Neural progenitor cell (in vitro differentiated cells): ENCODE measurements at regions not wholly inside any gene's neighbourhood (a gene's known extent, or its start where the extent isn't known, plus 50 kb on each side); places are given as distances from the start of the nearest gene placed in this dataset.

Source experiments
- DNase-seq: peaks from one replicate; pipeline ENCODE4 v3.0.0-alpha.2; 2016; ENCODE audit warnings: low spot score
- H2AFZ ChIP-seq: fragments of 200-600 bp; sonication (generic); replicated peaks from 2 replicates; pipeline ENCODE4 v1.6.1; 2016; ENCODE audit warnings: antibody characterized with exemption
- H3F3A ChIP-seq: fragments of 200-600 bp; sonication (generic); 2 replicates; pipeline ENCODE4 v1.6.1; 2016; ENCODE audit warnings: antibody characterized with exemption, low read depth
- H3K27ac ChIP-seq: fragments of 200-600 bp; sonication (generic); 2 replicates; pipeline ENCODE4 v1.5.1; 2016; ENCODE audit warnings: mild to moderate bottlenecking
- H3K27me3 ChIP-seq: fragments of 200-600 bp; sonication (generic); 2 replicates; pipeline ENCODE4 v1.6.1; 2016; ENCODE audit warnings: mild to moderate bottlenecking, moderate library complexity
- H3K36me3 ChIP-seq: fragments of 200-600 bp; sonication (generic); 2 replicates; pipeline ENCODE4 v1.5.1; 2016
- H3K4me1 ChIP-seq: fragments of 200-600 bp; sonication (generic); 2 replicates; pipeline ENCODE4 v1.6.1; 2016; ENCODE audit warnings: mixed run types
- H3K4me2 ChIP-seq: fragments of 200-600 bp; sonication (generic); 2 replicates; pipeline ENCODE4 v1.6.1; 2016
- H3K4me3 ChIP-seq: fragments of 200-600 bp; sonication (generic); 2 replicates; pipeline ENCODE4 v1.5.1; 2016
- H3K79me2 ChIP-seq: fragments of 200-600 bp; sonication (generic); 2 replicates; pipeline ENCODE4 v1.6.1; 2016; ENCODE audit warnings: low read depth
- H3K9ac ChIP-seq: fragments of 200-600 bp; sonication (generic); 2 replicates; pipeline ENCODE4 v1.6.1; 2016
- H3K9me3 ChIP-seq: fragments of 200-600 bp; sonication (generic); 2 replicates; pipeline ENCODE4 v1.5.1; 2016; ENCODE audit warnings: low read depth
- H4K20me1 ChIP-seq: fragments of 200-600 bp; sonication (generic); 2 replicates; pipeline ENCODE4 v1.6.1; 2016; ENCODE audit warnings: low read depth
- H3K27ac Mint-ChIP-seq: 3 replicates; pipeline ENCODE4 v1.8.0; 2021; ENCODE audit warnings: mixed read lengths
- H3K27me3 Mint-ChIP-seq: 2 replicates; pipeline ENCODE4 v1.8.0; 2022; ENCODE audit warnings: low read depth, mild to moderate bottlenecking, inconsistent platforms, moderate library complexity, mixed read lengths; ENCODE audit not compliant: insufficient read depth
- H3K36me3 Mint-ChIP-seq: 3 replicates; pipeline ENCODE4 v1.8.0; 2021; ENCODE audit warnings: mixed read lengths
- H3K4me1 Mint-ChIP-seq: 3 replicates; pipeline ENCODE4 v1.8.0; 2021; ENCODE audit warnings: mixed read lengths
- H3K4me3 Mint-ChIP-seq: 3 replicates; pipeline ENCODE4 v1.8.0; 2021; ENCODE audit warnings: mild to moderate bottlenecking, moderate library complexity, mixed read lengths
- H3K9me3 Mint-ChIP-seq: 3 replicates; pipeline ENCODE4 v1.8.0; 2020; ENCODE audit warnings: mixed read lengths
- CTCF ChIP-seq: fragments of 200-600 bp; sonication (generic); IDR thresholded peaks from 2 replicates; pipeline ENCODE4 v1.5.1; 2017; ENCODE audit warnings: antibody characterized with exemption, mild to moderate bottlenecking
- EZH2 ChIP-seq: fragments of 200-600 bp; sonication (generic); IDR thresholded peaks from 2 replicates; pipeline ENCODE4 v1.6.1; 2017; ENCODE audit warnings: antibody characterized with exemption, mild to moderate bottlenecking, moderate library complexity
- EZH2phosphoT487 ChIP-seq: fragments of 200-600 bp; sonication (generic); IDR thresholded peaks from 2 replicates; pipeline ENCODE4 v1.6.1; 2017; ENCODE audit warnings: antibody characterized with exemption

DNA sequence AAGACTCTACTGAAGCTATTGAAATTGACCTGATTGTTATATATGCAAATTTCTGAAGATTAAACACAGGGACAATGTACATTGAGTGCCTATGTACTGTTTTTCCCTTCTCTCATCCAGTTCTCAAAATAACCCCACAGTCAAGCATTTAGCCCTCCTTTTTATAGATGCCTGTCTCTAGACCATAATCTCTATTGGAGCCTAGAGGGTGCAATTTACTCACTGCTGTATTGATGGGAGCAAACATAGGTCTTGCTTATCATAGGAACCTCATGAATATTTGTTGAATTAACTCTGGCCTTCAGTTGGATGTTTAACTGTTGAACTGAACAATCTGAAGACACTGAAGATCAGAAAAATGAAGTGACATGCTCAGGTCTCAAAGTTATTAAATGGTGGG is 183.0 kb downstream of the RFC3 start:
- Histone ChIP-seq H3K9me3 (no peaks in the 10 kb centered on the region), H4K20me1 (no peaks in the 10 kb centered on the region), H3K36me3 (no peaks in the 10 kb centered on the region), H3K27ac (no peak overlapping the region), H3K4me3 (no peak overlapping the region), H3K4me1 (no peaks in the 10 kb centered on the region), H2AFZ (no peak overlapping the region), H3K4me2 (no peak overlapping the region), H3K79me2 (no peaks in the 10 kb centered on the region), H3K9ac (no peak overlapping the region), H3K27me3 (no peaks in the 10 kb centered on the region), H3F3A (no peaks in the 10 kb centered on the region)
- no peaks in the 10 kb centered on the region for H3K9me3 Mint-ChIP-seq
- H3K4me3 Mint-ChIP-seq: no peak overlapping the region
- H3K4me1 Mint-ChIP-seq: peaks cover 9% of the 10 kb centered on the region
- peaks cover 2% of the 10 kb centered on the region for H3K27me3 Mint-ChIP-seq
- DNase-seq: no peak
- TF ChIP-seq EZH2phosphoT487: no peak
- TF ChIP-seq EZH2: no peak
- TF ChIP-seq CTCF: no peak
- H3K27ac Mint-ChIP-seq: no peak overlapping the region
- H3K36me3 Mint-ChIP-seq: no peaks in the 10 kb centered on the region

GRCh38 chr13:34001389-34001788 is 183.4 kb downstream of the RFC3 start:
- H3K4me3 ChIP-seq: no peak overlapping the region
- no peaks in the 10 kb centered on the region for H3K27me3 ChIP-seq
- H4K20me1 ChIP-seq: no peaks in the 10 kb centered on the region
- H2AFZ ChIP-seq: no peak overlapping the region
- Mint-ChIP-seq H3K9me3 (no peaks in the 10 kb centered on the region), H3K4me1 (peaks cover 9% of the 10 kb centered on the region), H3K4me3 (no peak overlapping the region), H3K27me3 (peaks cover 2% of the 10 kb centered on the region), H3K36me3 (no peaks in the 10 kb centered on the region), H3K27ac (no peak overlapping the region)
- no peaks in the 10 kb centered on the region for H3K9me3 ChIP-seq
- H3K4me1 ChIP-seq: no peaks in the 10 kb centered on the region
- H3K4me2 ChIP-seq: no peak overlapping the region
- H3K79me2 ChIP-seq: no peaks in the 10 kb centered on the region
- no peak overlapping the region for H3K27ac ChIP-seq
- TF ChIP-seq EZH2phosphoT487: no peak
- no peak for TF ChIP-seq EZH2
- TF ChIP-seq CTCF: no peak
- H3K36me3 ChIP-seq: no peaks in the 10 kb centered on the region
- DNase-seq: no peak
- H3K9ac ChIP-seq: no peak overlapping the region
- no peaks in the 10 kb centered on the region for H3F3A ChIP-seq

DNA sequence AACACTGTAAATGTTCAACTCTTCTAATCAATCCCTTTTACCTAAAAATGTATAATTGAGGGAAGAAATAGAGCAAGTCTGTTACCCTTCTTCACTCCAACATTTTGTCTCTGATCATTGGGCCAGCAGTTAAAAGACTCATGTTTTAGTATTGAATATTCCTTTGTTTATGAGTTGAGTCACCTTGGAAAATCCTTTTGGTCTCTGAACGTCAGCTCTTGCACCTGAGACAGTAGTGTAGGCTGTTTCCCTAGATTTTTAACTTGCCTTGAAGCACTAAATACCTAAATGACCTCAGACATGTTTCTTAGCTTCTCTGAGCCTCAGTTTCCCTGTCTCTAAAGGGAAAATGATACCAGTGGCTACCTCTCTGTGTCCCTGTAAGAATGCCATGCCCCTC is 184.2 kb downstream of the RFC3 start:
- H3K36me3 Mint-ChIP-seq: no peaks in the 10 kb centered on the region
- no peaks in the 10 kb centered on the region for H3K9me3 Mint-ChIP-seq
- H3K4me3 Mint-ChIP-seq: no peak overlapping the region

More for the DNA sequence above, 184.2 kb downstream of the RFC3 start:
- no peak for DNase-seq
- H3K4me1 Mint-ChIP-seq: peaks cover 9% of the 10 kb centered on the region
- Histone ChIP-seq H3K9ac (no peak overlapping the region), H3K27me3 (no peaks in the 10 kb centered on the region), H2AFZ (no peak overlapping the region), H3K4me3 (no peak overlapping the region), H3K36me3 (no peaks in the 10 kb centered on the region), H3K27ac (no peak overlapping the region), H3K4me1 (no peaks in the 10 kb centered on the region), H3F3A (no peaks in the 10 kb centered on the region), H4K20me1 (no peaks in the 10 kb centered on the region), H3K4me2 (no peak overlapping the region), H3K9me3 (no peaks in the 10 kb centered on the region), H3K79me2 (no peaks in the 10 kb centered on the region)
- H3K27ac Mint-ChIP-seq: no peak overlapping the region
- TF ChIP-seq EZH2 (no peak), EZH2phosphoT487 (no peak), CTCF (no peak)
- peaks cover 2% of the 10 kb centered on the region for H3K27me3 Mint-ChIP-seq
